ENCODE measurements at regions not wholly inside any gene's neighbourhood (a gene's known extent, or its start where the extent isn't known, plus 50 kb on each side); places are given as distances from the start of the nearest gene placed in this dataset.
"Not testable (repeated sequence)": the region's sequence is repeated elsewhere in the genome, so short reads cannot be mapped to it uniquely, and the experiment has no call there.

DNA sequence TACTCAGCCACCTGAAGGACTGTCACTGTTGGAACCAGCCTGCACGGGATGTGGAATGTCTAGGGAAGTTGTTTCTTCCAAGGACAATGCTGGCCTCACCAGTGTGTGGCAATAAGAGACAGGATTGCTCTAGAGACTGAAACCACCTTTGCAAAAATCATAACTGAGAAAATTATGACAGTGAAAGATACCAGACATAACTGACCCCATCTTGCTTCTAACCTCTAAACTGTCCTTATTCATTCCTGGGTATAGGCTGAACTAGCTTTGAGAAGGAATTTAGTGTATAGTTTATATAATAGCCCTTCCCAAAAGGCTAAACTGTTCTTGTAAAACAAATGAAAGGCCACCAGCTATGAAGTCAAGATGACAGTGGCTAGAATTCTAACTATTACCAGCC, 83.6 kb downstream of the IER5 start:
- DNase-seq (ENCODE audit: low read depth) = no peak

GRCh38 chr1:181173761-181174447, 85.4 kb downstream of the IER5 start:
- DNase-seq (ENCODE audit: low read depth) = no peak

DNA sequence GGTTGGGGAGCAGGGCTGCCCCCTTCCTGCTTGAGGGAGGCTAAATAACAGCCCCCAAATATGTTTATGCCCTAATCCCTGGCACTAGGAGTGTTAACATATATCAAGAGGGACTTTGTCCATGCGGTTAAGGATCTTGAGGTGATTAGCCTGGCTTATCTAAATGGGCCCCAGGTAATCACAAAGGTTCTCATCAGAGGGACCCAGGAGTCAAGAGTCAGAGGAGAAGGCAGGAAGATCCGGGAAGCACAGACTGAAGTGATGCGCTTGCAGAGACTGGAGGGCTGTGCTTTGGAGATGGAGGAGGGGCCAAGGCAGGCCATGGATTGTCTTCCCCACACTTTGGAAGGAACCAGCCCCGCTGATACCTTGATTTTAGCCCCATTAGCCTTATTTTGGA, 86.4 kb downstream of the IER5 start:
- no peak for DNase-seq (ENCODE audit: low read depth)

DNA sequence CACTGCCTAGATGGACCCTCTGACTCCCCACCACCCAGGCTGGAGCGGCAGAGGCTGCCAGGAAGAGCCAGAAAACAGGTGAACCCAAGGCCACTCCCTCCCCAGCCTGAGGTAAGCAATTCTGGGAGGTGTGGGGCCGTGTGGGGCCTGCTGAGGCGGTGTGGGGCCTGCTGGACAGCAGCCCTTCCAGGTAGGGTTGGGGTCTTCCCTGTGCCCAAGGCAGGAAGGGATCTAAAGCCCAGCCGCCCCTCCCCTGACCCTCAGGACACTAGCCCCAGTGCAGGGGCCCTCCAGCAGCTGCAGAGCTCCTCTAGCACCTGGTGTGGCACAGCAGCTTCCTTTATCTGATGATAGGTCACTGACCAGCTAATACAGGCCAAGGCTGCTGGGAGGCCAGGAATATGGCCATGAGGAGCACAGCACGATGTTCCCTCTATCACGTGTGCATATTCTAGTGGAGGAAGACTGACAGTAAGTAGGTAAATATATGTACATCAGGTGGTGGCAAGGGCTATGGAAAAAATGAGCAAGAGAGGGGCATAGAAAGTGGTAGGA, 86.9 kb downstream of the IER5 start:
- no peak for DNase-seq (ENCODE audit: low read depth)

- DNase-seq (ENCODE audit: low read depth) = no peak
Measured at GRCh38 chr1:181175955-181176354, 87.5 kb downstream of the IER5 start.

GRCh38 chr1:181178241-181178879, 89.9 kb downstream of the IER5 start:
- no peak for DNase-seq (ENCODE audit: low read depth)

GRCh38 chr1:181179279-181179986, 90.9 kb downstream of the IER5 start:
- DNase-seq (ENCODE audit: low read depth) = no peak

GRCh38 chr1:181179987-181180365, 91.5 kb downstream of the IER5 start:
- no peak for DNase-seq (ENCODE audit: low read depth)

GRCh38 chr1:181180407-181181031, 92.0 kb downstream of the IER5 start:
- DNase-seq (ENCODE audit: low read depth) = no peak

DNA sequence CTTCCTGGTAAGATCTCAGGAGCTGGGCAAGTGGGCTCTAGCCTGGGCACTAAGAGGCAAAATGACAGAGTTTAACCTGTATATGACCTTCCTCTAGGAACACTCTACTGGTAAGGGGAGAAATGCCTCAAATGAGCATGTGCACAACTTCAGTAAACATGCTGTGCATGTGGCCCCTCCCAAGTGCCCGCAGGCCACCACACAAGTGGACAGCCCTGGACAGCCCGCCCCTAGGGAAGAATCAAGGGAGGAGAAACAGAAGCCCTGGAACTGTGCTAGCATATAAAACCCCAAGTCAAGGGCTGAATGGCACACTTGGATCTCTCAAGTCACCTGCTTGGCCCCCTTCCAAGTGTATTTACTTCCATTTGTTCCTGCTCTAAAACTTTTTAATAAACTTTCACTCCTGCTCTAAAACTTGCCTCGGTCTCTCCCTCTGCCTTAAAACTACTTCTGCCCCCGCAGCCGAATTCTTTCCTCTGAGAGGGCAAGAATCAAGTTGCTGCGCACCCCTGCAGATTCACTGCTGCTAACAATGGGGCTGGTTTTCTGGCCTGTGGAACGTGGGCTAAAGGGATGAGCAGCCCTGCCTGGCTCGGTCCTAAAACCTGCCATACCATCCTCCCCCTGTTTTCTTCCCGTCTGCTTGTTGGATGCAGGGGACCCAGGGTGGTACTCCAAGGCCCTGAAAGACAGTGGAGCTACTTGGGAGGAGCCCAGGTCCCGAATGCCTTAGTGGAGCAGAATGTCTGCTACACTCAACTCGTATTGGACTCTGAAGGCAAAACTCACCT, 93.5 kb downstream of the IER5 start:
- no peak for DNase-seq (ENCODE audit: low read depth)

GRCh38 chr1:181184621-181185020, 96.1 kb downstream of the IER5 start:
- DNase-seq (ENCODE audit: low read depth) = no peak

- no peak for DNase-seq (ENCODE audit: low read depth)
Measured at GRCh38 chr1:181185461-181185860, 97.0 kb downstream of the IER5 start.

DNA sequence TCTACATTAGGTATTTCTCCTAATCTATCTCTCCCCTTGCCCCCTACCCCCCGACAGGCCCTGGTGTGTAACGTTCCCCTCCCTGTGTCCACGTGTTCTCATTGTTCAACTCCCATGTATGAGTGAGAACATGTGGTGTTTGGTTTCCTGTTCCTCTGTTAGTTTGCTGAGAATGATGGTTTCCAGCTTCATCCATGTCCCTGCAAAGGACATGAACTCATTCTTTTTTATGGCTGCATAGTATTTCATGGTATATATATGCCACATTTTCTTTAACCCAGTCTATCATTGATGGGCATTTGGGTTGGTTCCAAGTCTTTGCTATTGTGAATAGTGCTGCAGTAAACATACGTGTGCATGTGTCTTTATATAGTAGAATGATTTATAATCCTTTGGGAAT, 97.6 kb downstream of the IER5 start:
- not testable (repeated sequence) for DNase-seq (ENCODE audit: low read depth)

- no peak for DNase-seq (ENCODE audit: low read depth)
Measured at GRCh38 chr1:181187337-181188126, 99.0 kb downstream of the IER5 start.

GRCh38 chr1:181189245-181189644, 100.7 kb downstream of the IER5 start:
- no peak for DNase-seq (ENCODE audit: low read depth)

GRCh38 chr1:181189691-181190363, 101.3 kb downstream of the IER5 start:
- peak; percentile 53 for DNase-seq (ENCODE audit: low read depth)

DNA sequence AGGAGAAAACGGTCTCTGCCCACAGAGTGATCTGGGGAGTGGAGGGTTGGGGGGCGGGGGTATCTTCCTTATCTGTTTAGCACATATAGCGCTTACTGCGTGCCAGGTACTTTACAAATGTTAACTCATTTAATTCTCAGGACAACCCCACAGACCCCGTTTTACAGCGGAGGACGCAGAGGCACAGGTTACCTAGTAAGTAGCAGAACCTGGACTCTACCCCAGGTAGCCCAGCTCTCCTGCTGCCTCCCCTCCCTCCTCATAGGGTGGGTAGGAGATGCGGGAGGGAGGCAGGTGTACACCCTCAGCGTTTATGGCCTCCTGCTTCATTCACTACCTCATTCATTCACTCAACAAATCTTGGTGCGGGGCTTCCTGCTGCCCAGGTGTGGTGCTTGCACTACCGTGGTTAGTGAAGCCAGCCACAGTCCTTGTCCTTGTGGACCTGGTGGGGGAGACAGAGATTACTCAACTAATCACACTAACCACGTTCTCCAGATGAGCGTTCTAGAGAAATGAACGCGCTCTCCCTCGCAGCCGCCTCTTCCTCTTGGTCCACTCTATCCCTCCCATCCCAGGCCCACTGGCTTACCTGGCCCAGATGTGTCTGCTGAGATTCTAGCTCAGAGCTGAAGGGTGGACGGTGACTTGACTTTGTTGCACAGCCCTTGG, 102.0 kb downstream of the IER5 start:
- DNase-seq (ENCODE audit: low read depth) = no peak

DNA sequence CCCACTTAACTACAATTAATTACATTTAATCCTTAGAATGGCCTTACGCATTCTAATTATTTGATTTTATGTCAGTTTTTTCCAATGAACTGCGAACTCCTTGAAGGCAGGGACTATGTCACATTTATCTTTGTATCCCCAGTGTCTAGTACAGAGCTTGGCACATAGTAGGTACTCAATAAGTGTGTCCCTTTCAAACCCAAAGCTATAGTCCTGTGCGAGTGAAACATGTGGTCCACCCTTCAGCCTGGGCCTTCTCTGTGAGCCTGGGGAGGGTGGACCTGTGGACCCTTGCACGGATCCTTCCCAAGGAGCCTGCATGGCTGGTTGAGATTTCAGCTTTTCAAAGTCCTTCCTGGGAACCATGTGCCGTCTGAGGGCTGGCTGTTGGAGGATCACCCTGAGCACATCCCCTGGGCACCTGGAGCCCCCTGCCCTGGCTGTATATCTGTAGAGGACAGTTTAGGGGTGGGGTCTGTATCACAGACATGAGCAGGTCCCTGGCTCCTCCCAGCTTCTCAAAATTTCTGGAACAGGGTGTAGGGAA, 103.1 kb downstream of the IER5 start:
- DNase-seq (ENCODE audit: low read depth) = no peak

DNA sequence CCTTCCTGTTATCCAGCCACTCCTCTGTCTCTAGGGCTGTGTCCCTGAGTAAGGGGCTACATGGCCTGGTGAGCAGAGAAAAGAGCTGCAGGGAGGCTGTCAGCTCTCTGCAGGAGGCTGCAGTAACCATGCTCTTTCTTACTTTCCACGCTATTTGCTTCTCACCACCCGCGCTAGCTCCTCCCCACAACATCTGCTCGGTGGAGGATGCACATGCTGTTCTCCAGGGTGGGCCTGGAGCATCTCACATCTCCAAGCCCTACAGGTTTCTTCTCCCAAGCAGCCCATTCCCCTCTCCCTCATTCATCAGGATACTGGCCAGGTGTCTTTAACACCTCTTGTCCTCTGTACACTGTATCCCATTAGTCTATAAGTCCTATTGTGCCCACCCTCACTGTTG, 103.8 kb downstream of the IER5 start:
- no peak for DNase-seq (ENCODE audit: low read depth)

Measured in stimulated activated CD8-positive, alpha-beta memory T cell treated with anti-CD3 and anti-CD28 coated beads, Interleukin-7, amount 100 ng/mL, for 24 hours (primary cell).